Astrocyte of the cerebellum (primary cell): ENCODE measurements at regions not wholly inside any gene's neighbourhood (a gene's known extent, or its start where the extent isn't known, plus 50 kb on each side); places are given as distances from the start of the nearest gene placed in this dataset.
"Not testable (repeated sequence)": the region's sequence is repeated elsewhere in the genome, so short reads cannot be mapped to it uniquely, and the experiment has no call there.

Experiments
- DNase-seq: peaks from one replicate; pipeline ENCODE4 v3.0.0-alpha.2; 2011; ENCODE audit warnings: low read depth
- H3K4me3 ChIP-seq: 2 replicates; pipeline ENCODE4 v1.5.1; 2011; ENCODE audit warnings: mild to moderate bottlenecking, low read depth, low read length, moderate library complexity
- in situ Hi-C: cut with HindIII; loops from 2 replicates; pipeline ENCODE4 v1.10.0; 2017; ENCODE audit warnings: low sequenced_read_pairs
- TF ChIP-seq, protein P1 (sequence below): IDR thresholded peaks from 2 replicates; pipeline ENCODE4 v1.5.1; 2012; ENCODE audit warnings: low read length, low read depth, moderate library complexity, mild to moderate bottlenecking; ENCODE audit errors: missing control alignments

DNA sequence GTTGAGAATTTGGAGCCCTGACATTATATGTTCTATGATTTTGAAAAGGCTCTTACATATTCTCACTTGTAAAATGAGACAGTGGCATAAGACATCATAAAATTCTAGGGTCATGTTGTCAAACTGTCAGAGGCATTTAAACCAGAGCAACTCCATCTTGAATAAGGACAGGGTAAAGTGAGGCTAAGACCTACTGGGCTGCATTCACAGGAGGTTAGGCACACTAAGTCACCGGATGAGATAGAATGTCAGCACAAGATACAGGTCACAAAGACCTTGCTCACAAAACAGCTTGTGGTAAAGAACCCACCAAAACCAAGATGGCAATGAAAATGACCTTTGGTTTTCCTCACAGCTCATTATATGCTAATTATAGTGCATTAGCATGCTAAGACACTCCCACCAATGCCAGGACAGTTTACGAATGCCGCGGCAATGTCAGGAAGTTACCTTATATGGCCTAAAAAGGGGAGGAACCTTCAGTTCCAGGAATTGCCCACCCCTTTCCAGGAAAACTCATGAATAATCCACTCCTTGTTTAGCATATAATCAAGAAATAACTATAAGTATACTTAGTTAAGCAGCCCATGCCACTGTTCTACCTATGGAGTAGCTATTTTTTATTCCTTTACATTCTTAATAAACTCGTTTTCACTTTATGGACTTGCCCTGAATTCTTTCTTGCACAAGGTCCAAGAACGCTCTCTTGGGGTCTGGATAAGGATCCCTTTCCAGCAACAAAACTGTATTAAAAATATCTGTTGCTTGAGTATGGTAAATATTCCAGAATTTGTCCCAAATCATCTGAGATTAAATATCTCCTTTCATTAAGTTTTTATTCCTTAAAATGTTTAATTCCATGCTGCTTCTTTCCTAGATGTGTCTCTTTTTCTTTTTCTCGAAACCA lies 406.4 kb downstream of the METTL4 start:
- no peak overlapping the region for H3K4me3 ChIP-seq
- in situ Hi-C loops = no loop called here
- TF ChIP-seq, protein P1, sequence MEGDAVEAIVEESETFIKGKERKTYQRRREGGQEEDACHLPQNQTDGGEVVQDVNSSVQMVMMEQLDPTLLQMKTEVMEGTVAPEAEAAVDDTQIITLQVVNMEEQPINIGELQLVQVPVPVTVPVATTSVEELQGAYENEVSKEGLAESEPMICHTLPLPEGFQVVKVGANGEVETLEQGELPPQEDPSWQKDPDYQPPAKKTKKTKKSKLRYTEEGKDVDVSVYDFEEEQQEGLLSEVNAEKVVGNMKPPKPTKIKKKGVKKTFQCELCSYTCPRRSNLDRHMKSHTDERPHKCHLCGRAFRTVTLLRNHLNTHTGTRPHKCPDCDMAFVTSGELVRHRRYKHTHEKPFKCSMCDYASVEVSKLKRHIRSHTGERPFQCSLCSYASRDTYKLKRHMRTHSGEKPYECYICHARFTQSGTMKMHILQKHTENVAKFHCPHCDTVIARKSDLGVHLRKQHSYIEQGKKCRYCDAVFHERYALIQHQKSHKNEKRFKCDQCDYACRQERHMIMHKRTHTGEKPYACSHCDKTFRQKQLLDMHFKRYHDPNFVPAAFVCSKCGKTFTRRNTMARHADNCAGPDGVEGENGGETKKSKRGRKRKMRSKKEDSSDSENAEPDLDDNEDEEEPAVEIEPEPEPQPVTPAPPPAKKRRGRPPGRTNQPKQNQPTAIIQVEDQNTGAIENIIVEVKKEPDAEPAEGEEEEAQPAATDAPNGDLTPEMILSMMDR = no peak
- no peak for DNase-seq

DNA sequence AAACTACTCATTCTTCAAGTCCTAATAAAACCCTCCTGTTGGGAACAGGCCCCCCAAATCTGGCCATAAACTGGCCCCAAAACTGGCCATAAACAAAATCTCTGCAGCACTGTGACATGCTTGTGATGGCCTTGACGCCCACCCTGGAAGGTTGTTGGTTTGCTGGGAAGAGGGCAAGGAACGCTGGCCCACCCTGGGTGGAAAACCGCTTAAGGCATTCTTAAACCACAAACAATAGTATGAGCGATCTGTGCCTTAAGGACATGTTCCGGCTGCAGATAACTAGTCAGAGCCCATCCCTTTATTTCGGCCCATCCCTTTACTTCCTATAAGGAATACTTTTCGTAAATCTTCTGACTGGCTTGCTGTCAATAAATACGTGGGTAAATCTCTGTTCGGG lies 404.4 kb downstream of the METTL4 start:
- DNase-seq, H3K4me3 ChIP-seq, in situ Hi-C loops: not testable (repeated sequence)

DNA sequence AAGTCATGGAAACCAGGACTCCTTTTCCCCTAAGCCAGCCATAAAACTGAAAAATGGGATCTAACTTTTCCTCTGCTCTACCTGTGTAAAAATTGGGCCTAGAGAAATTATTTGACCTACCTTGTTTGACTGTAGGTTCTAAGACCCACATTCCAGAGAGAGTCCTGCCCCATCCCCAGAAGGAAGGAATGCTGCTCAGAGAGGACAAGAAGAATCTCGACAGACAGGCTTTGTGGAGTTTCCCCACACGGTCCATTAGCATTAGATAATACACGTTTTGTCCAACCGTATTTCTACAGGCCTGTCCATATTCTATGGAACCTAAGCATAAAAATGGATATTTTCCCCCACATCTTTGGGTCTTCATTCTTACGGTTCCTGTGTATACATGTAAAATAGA lies 403.3 kb downstream of the METTL4 start:
- no peak for DNase-seq
- TF ChIP-seq, protein P1 = no peak
- in situ Hi-C loops = no loop called here
- H3K4me3 ChIP-seq = no peak overlapping the region

- in situ Hi-C loops = no loop called here
- no peak for DNase-seq
- TF ChIP-seq, protein P1 = no peak
- H3K4me3 ChIP-seq = no peak overlapping the region
Observed at GRCh38 chr18:2169656-2170055, 401.6 kb downstream of the METTL4 start.

GRCh38 chr18:2171840-2172625 lies 399.3 kb downstream of the METTL4 start:
- in situ Hi-C loops = no loop called here
- DNase-seq = no peak
- no peak overlapping the region for H3K4me3 ChIP-seq
- TF ChIP-seq, protein P1 = no peak

- no peak for DNase-seq
- TF ChIP-seq, protein P1 = no peak
- no peak overlapping the region for H3K4me3 ChIP-seq
- in situ Hi-C loops = no loop called here
Observed at GRCh38 chr18:2172881-2173280, 398.4 kb downstream of the METTL4 start.

GRCh38 chr18:2173486-2173885 lies 397.8 kb downstream of the METTL4 start:
- peak; percentile 98 for DNase-seq
- in situ Hi-C loops = no loop called here
- no peak overlapping the region for H3K4me3 ChIP-seq
- TF ChIP-seq, protein P1 = no peak
